ENCODE measurements at regions not wholly inside any gene's neighbourhood (a gene's known extent, or its start where the extent isn't known, plus 50 kb on each side); places are given as distances from the start of the nearest gene placed in this dataset.
"Not testable (repeated sequence)": the region's sequence is repeated elsewhere in the genome, so short reads cannot be mapped to it uniquely, and the experiment has no call there.

DNA sequence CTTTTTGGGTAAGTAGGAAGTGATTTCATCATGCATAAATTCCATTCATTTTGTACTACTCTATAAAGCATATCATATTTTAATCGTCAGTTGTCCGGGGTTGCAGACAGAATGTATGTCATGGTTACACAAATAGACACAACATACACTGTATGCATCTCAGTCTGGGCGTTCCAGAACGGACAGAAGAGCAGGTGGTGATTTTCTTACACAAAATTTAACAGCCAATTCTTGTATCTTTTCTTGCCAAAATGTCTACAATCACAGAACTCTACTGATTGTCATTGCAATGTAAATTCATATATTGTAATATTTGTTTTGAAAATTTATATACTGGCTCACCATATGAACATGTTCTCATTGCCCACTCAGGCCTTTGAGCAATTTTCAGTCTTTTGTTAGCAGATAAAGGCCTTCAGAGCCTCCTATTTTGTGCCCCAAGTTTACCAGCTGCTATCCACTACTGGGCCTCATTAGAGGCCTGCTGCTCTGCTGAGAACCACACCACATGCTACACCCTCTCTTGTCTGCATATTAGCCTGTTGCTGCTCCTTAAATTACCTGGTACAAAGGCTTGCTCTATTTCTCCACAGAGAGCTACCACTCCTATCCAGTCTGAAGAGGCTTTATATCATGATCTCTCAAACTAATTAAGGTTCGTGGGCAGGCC, 61.5 kb downstream of the PRDM13 start:
- H2AK5ac ChIP-seq (ENCODE audit: low read length), result no peak overlapping the region
- DNase-seq, result no peak

DNA sequence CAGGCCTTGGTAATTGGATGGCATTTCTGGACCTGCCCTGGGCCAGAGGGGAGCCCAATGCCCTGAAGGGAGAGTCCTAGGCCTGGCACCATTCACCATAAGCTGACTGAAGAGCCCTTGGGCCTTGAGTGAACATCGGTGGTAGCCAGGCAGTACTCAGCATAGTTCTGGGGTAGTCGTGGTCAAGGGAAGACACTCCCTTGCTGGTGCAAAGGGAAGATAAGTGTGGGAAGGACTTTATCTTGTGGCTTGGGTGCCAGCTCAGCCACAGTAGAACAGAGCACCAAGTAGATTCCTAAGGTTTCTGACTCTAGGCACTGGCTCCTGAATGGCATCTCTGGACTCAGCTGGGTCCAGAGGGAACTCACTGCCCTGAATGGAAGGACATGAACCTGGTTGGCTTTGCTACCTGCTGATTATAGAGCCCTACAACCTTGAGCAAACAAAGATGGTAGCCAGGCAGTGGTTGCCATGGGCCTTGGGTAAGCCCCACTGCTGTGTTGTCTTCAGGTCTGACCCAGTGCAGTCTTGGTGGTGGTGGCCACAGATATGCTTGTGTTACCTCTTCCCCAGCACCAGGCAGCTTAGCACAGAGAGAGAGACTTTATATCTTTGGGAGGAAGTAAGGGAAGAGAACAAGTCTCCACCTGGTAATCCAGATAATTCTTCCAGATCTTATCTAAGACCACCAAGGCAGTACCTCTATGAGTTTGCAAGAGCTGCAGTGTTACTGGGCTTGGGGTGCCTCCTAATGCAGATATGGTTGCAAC, 83.5 kb downstream of the PRDM13 start:
- H4K8ac ChIP-seq (ENCODE audit: low read depth, low read length), result no peak overlapping the region
- H3K4me3 ChIP-seq (ENCODE audit: low read length), result no peak overlapping the region
- no peaks in the 10 kb centered on the region for H3K79me1 ChIP-seq (ENCODE audit: low read length)
- H3K36me3 ChIP-seq (ENCODE audit: control insufficient read depth, insufficient read depth, low read length), result no peaks in the 10 kb centered on the region
- no peak overlapping the region for H3K4ac ChIP-seq (ENCODE audit: low read depth, low read length)
- no peak overlapping the region for H2BK5ac ChIP-seq (ENCODE audit: low read length)
- H3K4me1 ChIP-seq (ENCODE audit: control insufficient read depth, low read depth, low read length), result no peaks in the 10 kb centered on the region
- H3K27ac ChIP-seq (ENCODE audit: low read depth, low read length), result no peak overlapping the region
- no peaks in the 10 kb centered on the region for H3K27me3 ChIP-seq (ENCODE audit: insufficient read depth, low read length, poor library complexity)
- H3K18ac ChIP-seq (ENCODE audit: low read length), result no peak overlapping the region
- no peak overlapping the region for H2AK5ac ChIP-seq (ENCODE audit: low read length)
- no CpG with 5 or more reads among the region's 2 CpGs for WGBS (ENCODE audit: extremely low coverage, insufficient coverage, low lambda C conversion rate)
- H3K79me2 ChIP-seq (ENCODE audit: control insufficient read depth, insufficient read depth, low read length), result no peaks in the 10 kb centered on the region
- DNase-seq, result no peak
- H3K23ac ChIP-seq (ENCODE audit: low read length), result no peak overlapping the region
- H2BK15ac ChIP-seq (replicated peaks; ENCODE audit: low read depth), result no peak overlapping the region
- H3K56ac ChIP-seq (ENCODE audit: low read length), result no peak overlapping the region
- no peak overlapping the region for H3K4me2 ChIP-seq (ENCODE audit: low read length)
- no peak overlapping the region for H2BK120ac ChIP-seq (ENCODE audit: low read depth, low read length)
- H3K9ac ChIP-seq (ENCODE audit: low read length), result no peak overlapping the region
- no peak overlapping the region for H4K5ac ChIP-seq (ENCODE audit: low read length)

More for the DNA sequence above, 61.5 kb downstream of the PRDM13 start:
- Histone ChIP-seq H4K5ac (ENCODE audit: low read length) (no peak overlapping the region), H3K4me3 (ENCODE audit: low read length) (no peak overlapping the region), H3K4me2 (ENCODE audit: low read length) (no peak overlapping the region), H2BK5ac (ENCODE audit: low read length) (no peak overlapping the region), H3K4me1 (ENCODE audit: control insufficient read depth, low read depth, low read length) (no peaks in the 10 kb centered on the region), H3K79me2 (ENCODE audit: control insufficient read depth, insufficient read depth, low read length) (no peaks in the 10 kb centered on the region), H3K27ac (ENCODE audit: low read depth, low read length) (no peak overlapping the region), H2BK15ac (replicated peaks; ENCODE audit: low read depth) (no peak overlapping the region), H3K79me1 (ENCODE audit: low read length) (no peaks in the 10 kb centered on the region), H3K36me3 (ENCODE audit: control insufficient read depth, insufficient read depth, low read length) (no peaks in the 10 kb centered on the region), H4K8ac (ENCODE audit: low read depth, low read length) (no peak overlapping the region), H3K9ac (ENCODE audit: low read length) (no peak overlapping the region), H3K4ac (ENCODE audit: low read depth, low read length) (no peak overlapping the region), H2BK120ac (ENCODE audit: low read depth, low read length) (no peak overlapping the region), H3K18ac (ENCODE audit: low read length) (no peak overlapping the region), H3K56ac (ENCODE audit: low read length) (no peak overlapping the region), H3K23ac (ENCODE audit: low read length) (no peak overlapping the region), H3K27me3 (ENCODE audit: insufficient read depth, low read length, poor library complexity) (no peaks in the 10 kb centered on the region)
- WGBS (ENCODE audit: extremely low coverage, insufficient coverage, low lambda C conversion rate), result no CpG with 5 or more reads among the region's 5 CpGs

DNA sequence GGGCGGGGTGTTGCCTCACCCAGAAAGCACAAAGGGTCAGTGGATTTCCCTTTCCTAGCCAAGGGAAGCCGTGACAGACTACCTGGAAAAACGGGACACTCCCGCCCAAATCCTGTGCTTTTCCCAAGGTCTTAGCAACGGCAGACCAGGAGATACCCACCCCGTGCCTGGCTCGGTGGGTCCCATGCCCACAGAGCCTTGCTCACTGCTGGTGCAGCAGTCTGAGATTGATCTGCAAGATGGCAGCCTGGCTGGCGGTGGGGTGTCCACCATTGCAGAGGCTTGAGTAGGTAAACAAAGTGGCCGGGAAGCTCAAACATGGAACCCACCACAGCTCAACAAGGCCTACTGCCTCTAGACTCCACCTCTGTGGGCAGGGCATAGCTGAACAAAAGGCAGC, 95.7 kb downstream of the PRDM13 start:
- H3K18ac ChIP-seq (ENCODE audit: low read length); H3K4me3 ChIP-seq (ENCODE audit: low read length); H2BK5ac ChIP-seq (ENCODE audit: low read length); H3K27ac ChIP-seq (ENCODE audit: low read depth, low read length); H4K8ac ChIP-seq (ENCODE audit: low read depth, low read length); H3K79me2 ChIP-seq (ENCODE audit: control insufficient read depth, insufficient read depth, low read length); H3K36me3 ChIP-seq (ENCODE audit: control insufficient read depth, insufficient read depth, low read length); H3K4ac ChIP-seq (ENCODE audit: low read depth, low read length); H3K9ac ChIP-seq (ENCODE audit: low read length); H3K4me2 ChIP-seq (ENCODE audit: low read length); H3K4me1 ChIP-seq (ENCODE audit: control insufficient read depth, low read depth, low read length); H4K5ac ChIP-seq (ENCODE audit: low read length); H2BK15ac ChIP-seq (replicated peaks; ENCODE audit: low read depth); H3K23ac ChIP-seq (ENCODE audit: low read length); H3K56ac ChIP-seq (ENCODE audit: low read length); H3K27me3 ChIP-seq (ENCODE audit: insufficient read depth, low read length, poor library complexity); H2BK120ac ChIP-seq (ENCODE audit: low read depth, low read length); DNase-seq; H3K79me1 ChIP-seq (ENCODE audit: low read length); H2AK5ac ChIP-seq (ENCODE audit: low read length): not testable (repeated sequence)
- whole genome bisulfite sequencing (ENCODE audit: extremely low coverage, insufficient coverage, low lambda C conversion rate), result no CpG with 5 or more reads among the region's 9 CpGs

DNA sequence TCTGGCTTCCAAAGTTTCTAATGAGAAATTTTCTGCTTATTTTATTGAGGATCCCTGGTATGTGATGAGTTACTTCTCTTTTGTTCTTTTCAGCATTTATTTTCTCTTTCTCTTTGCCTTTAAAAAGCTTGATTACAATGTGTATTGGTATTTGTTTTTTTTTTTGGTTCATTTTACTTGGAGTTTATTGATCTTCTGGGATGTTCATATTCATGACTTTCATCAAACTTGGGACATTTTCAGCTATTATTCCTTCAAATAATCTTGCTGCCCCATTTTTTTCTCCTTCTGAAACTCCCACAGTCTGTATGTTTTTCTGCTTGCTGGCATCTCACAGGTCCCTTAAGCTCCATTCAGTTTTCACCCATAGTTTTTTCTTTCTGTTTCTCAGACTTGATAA, 102.4 kb downstream of the PRDM13 start:
- Histone ChIP-seq H3K56ac (ENCODE audit: low read length) (no peak overlapping the region), H3K4ac (ENCODE audit: low read depth, low read length) (no peak overlapping the region), H3K27ac (ENCODE audit: low read depth, low read length) (no peak overlapping the region), H3K4me1 (ENCODE audit: control insufficient read depth, low read depth, low read length) (no peaks in the 10 kb centered on the region), H2BK15ac (replicated peaks; ENCODE audit: low read depth) (no peak overlapping the region), H2BK5ac (ENCODE audit: low read length) (no peak overlapping the region), H3K18ac (ENCODE audit: low read length) (no peak overlapping the region), H4K8ac (ENCODE audit: low read depth, low read length) (no peak overlapping the region), H3K79me1 (ENCODE audit: low read length) (no peaks in the 10 kb centered on the region), H3K79me2 (ENCODE audit: control insufficient read depth, insufficient read depth, low read length) (no peaks in the 10 kb centered on the region), H3K9ac (ENCODE audit: low read length) (no peak overlapping the region), H3K27me3 (ENCODE audit: insufficient read depth, low read length, poor library complexity) (no peaks in the 10 kb centered on the region), H3K4me2 (ENCODE audit: low read length) (no peak overlapping the region), H3K4me3 (ENCODE audit: low read length) (no peak overlapping the region), H2AK5ac (ENCODE audit: low read length) (no peak overlapping the region), H3K23ac (ENCODE audit: low read length) (no peak overlapping the region), H3K36me3 (ENCODE audit: control insufficient read depth, insufficient read depth, low read length) (no peaks in the 10 kb centered on the region), H4K5ac (ENCODE audit: low read length) (no peak overlapping the region), H2BK120ac (ENCODE audit: low read depth, low read length) (no peak overlapping the region)
- no peak for DNase-seq

DNA sequence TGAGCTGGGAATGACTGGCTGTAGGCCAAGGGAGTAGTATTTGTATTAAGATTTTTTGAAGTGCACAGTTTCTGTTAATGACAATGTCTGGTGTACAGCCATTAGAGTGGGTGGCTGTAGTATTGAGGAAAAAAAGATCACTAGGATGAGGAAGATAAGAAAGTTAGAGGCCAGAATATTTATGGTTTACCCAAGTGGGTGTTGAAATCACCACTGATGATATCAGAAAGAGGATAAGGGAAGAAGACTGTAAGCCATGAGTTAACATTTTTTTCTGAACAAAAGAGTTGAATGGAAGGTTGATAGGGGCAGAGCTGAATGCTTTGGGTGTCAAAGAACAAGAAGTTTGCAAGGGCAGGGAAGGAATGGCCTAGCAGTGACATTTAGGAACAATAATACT, 104.7 kb downstream of the PRDM13 start:
- DNase-seq, result no peak
- Histone ChIP-seq H2BK5ac (ENCODE audit: low read length) (no peak overlapping the region), H3K4ac (ENCODE audit: low read depth, low read length) (no peak overlapping the region), H3K27me3 (ENCODE audit: insufficient read depth, low read length, poor library complexity) (no peaks in the 10 kb centered on the region), H4K8ac (ENCODE audit: low read depth, low read length) (no peak overlapping the region), H3K56ac (ENCODE audit: low read length) (no peak overlapping the region), H3K4me2 (ENCODE audit: low read length) (no peak overlapping the region), H4K5ac (ENCODE audit: low read length) (no peak overlapping the region), H3K4me3 (ENCODE audit: low read length) (no peak overlapping the region), H3K36me3 (ENCODE audit: control insufficient read depth, insufficient read depth, low read length) (no peaks in the 10 kb centered on the region), H3K79me1 (ENCODE audit: low read length) (no peaks in the 10 kb centered on the region), H2BK120ac (ENCODE audit: low read depth, low read length) (no peak overlapping the region), H3K18ac (ENCODE audit: low read length) (no peak overlapping the region), H3K4me1 (ENCODE audit: control insufficient read depth, low read depth, low read length) (no peaks in the 10 kb centered on the region), H3K27ac (ENCODE audit: low read depth, low read length) (no peak overlapping the region), H3K23ac (ENCODE audit: low read length) (no peak overlapping the region), H2BK15ac (replicated peaks; ENCODE audit: low read depth) (no peak overlapping the region), H2AK5ac (ENCODE audit: low read length) (no peak overlapping the region), H3K9ac (ENCODE audit: low read length) (no peak overlapping the region), H3K79me2 (ENCODE audit: control insufficient read depth, insufficient read depth, low read length) (no peaks in the 10 kb centered on the region)

DNA sequence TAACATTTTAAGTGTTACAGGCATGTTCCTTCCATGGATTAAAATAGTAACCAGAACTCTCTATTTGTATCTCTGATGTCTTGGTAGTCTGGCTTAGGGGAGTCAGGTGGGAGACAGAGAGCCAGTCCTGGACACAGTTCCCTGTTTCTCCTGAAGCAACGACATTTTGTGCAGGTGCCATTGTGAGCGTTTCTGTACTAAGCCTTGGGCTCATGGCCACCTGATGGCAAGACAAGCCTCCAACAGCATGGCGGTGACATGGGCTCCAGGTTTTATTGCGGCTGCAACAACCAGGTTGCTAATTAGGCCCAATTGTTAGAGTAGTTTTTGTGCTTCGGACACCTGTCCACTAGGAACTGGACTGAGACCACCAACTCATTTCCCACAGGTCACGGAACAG, 105.3 kb downstream of the PRDM13 start:
- no CpG with 5 or more reads among the region's 6 CpGs for WGBS (ENCODE audit: extremely low coverage, insufficient coverage, low lambda C conversion rate)

More for the DNA sequence above, 105.3 kb downstream of the PRDM13 start:
- no peak overlapping the region for H3K4me2 ChIP-seq (ENCODE audit: low read length)
- no peaks in the 10 kb centered on the region for H3K36me3 ChIP-seq (ENCODE audit: control insufficient read depth, insufficient read depth, low read length)
- no peak overlapping the region for H3K56ac ChIP-seq (ENCODE audit: low read length)
- no peaks in the 10 kb centered on the region for H3K79me1 ChIP-seq (ENCODE audit: low read length)
- no peak overlapping the region for H3K27ac ChIP-seq (ENCODE audit: low read depth, low read length)
- DNase-seq, result no peak
- H3K4me1 ChIP-seq (ENCODE audit: control insufficient read depth, low read depth, low read length), result no peaks in the 10 kb centered on the region
- H2AK5ac ChIP-seq (ENCODE audit: low read length), result no peak overlapping the region
- H2BK120ac ChIP-seq (ENCODE audit: low read depth, low read length), result no peak overlapping the region
- H3K27me3 ChIP-seq (ENCODE audit: insufficient read depth, low read length, poor library complexity), result no peaks in the 10 kb centered on the region
- no peak overlapping the region for H3K9ac ChIP-seq (ENCODE audit: low read length)
- no peak overlapping the region for H4K5ac ChIP-seq (ENCODE audit: low read length)
- no peaks in the 10 kb centered on the region for H3K79me2 ChIP-seq (ENCODE audit: control insufficient read depth, insufficient read depth, low read length)
- H2BK5ac ChIP-seq (ENCODE audit: low read length), result no peak overlapping the region
- no peak overlapping the region for H3K18ac ChIP-seq (ENCODE audit: low read length)
- no peak overlapping the region for H3K4me3 ChIP-seq (ENCODE audit: low read length)
- no peak overlapping the region for H2BK15ac ChIP-seq (replicated peaks; ENCODE audit: low read depth)
- H3K4ac ChIP-seq (ENCODE audit: low read depth, low read length), result no peak overlapping the region
- H4K8ac ChIP-seq (ENCODE audit: low read depth, low read length), result no peak overlapping the region
- no peak overlapping the region for H3K23ac ChIP-seq (ENCODE audit: low read length)

All from mesendoderm (in vitro differentiated cells).